Neural progenitor cell (in vitro differentiated cells): ENCODE measurements at regions not wholly inside any gene's neighbourhood (a gene's known extent, or its start where the extent isn't known, plus 50 kb on each side); places are given as distances from the start of the nearest gene placed in this dataset.
A peak's percentile ranks its signal among the peaks of the same experiment; 100 is the strongest.

Source experiments
- DNase-seq: peaks from one replicate; pipeline ENCODE4 v3.0.0-alpha.2; 2016; ENCODE audit warnings: low spot score
- H2AFZ ChIP-seq: fragments of 200-600 bp; sonication (generic); replicated peaks from 2 replicates; pipeline ENCODE4 v1.6.1; 2016; ENCODE audit warnings: antibody characterized with exemption
- H3F3A ChIP-seq: fragments of 200-600 bp; sonication (generic); 2 replicates; pipeline ENCODE4 v1.6.1; 2016; ENCODE audit warnings: antibody characterized with exemption, low read depth
- H3K27ac ChIP-seq: fragments of 200-600 bp; sonication (generic); 2 replicates; pipeline ENCODE4 v1.5.1; 2016; ENCODE audit warnings: mild to moderate bottlenecking
- H3K27me3 ChIP-seq: fragments of 200-600 bp; sonication (generic); 2 replicates; pipeline ENCODE4 v1.6.1; 2016; ENCODE audit warnings: mild to moderate bottlenecking, moderate library complexity
- H3K36me3 ChIP-seq: fragments of 200-600 bp; sonication (generic); 2 replicates; pipeline ENCODE4 v1.5.1; 2016
- H3K4me1 ChIP-seq: fragments of 200-600 bp; sonication (generic); 2 replicates; pipeline ENCODE4 v1.6.1; 2016; ENCODE audit warnings: mixed run types
- H3K4me2 ChIP-seq: fragments of 200-600 bp; sonication (generic); 2 replicates; pipeline ENCODE4 v1.6.1; 2016
- H3K4me3 ChIP-seq: fragments of 200-600 bp; sonication (generic); 2 replicates; pipeline ENCODE4 v1.5.1; 2016
- H3K79me2 ChIP-seq: fragments of 200-600 bp; sonication (generic); 2 replicates; pipeline ENCODE4 v1.6.1; 2016; ENCODE audit warnings: low read depth
- H3K9ac ChIP-seq: fragments of 200-600 bp; sonication (generic); 2 replicates; pipeline ENCODE4 v1.6.1; 2016
- H3K9me3 ChIP-seq: fragments of 200-600 bp; sonication (generic); 2 replicates; pipeline ENCODE4 v1.5.1; 2016; ENCODE audit warnings: low read depth
- H4K20me1 ChIP-seq: fragments of 200-600 bp; sonication (generic); 2 replicates; pipeline ENCODE4 v1.6.1; 2016; ENCODE audit warnings: low read depth
- H3K27ac Mint-ChIP-seq: 3 replicates; pipeline ENCODE4 v1.8.0; 2021; ENCODE audit warnings: mixed read lengths
- H3K27me3 Mint-ChIP-seq: 2 replicates; pipeline ENCODE4 v1.8.0; 2022; ENCODE audit warnings: low read depth, mild to moderate bottlenecking, inconsistent platforms, moderate library complexity, mixed read lengths; ENCODE audit not compliant: insufficient read depth
- H3K36me3 Mint-ChIP-seq: 3 replicates; pipeline ENCODE4 v1.8.0; 2021; ENCODE audit warnings: mixed read lengths
- H3K4me1 Mint-ChIP-seq: 3 replicates; pipeline ENCODE4 v1.8.0; 2021; ENCODE audit warnings: mixed read lengths
- H3K4me3 Mint-ChIP-seq: 3 replicates; pipeline ENCODE4 v1.8.0; 2021; ENCODE audit warnings: mild to moderate bottlenecking, moderate library complexity, mixed read lengths
- H3K9me3 Mint-ChIP-seq: 3 replicates; pipeline ENCODE4 v1.8.0; 2020; ENCODE audit warnings: mixed read lengths
- CTCF ChIP-seq: fragments of 200-600 bp; sonication (generic); IDR thresholded peaks from 2 replicates; pipeline ENCODE4 v1.5.1; 2017; ENCODE audit warnings: antibody characterized with exemption, mild to moderate bottlenecking
- EZH2 ChIP-seq: fragments of 200-600 bp; sonication (generic); IDR thresholded peaks from 2 replicates; pipeline ENCODE4 v1.6.1; 2017; ENCODE audit warnings: antibody characterized with exemption, mild to moderate bottlenecking, moderate library complexity
- EZH2phosphoT487 ChIP-seq: fragments of 200-600 bp; sonication (generic); IDR thresholded peaks from 2 replicates; pipeline ENCODE4 v1.6.1; 2017; ENCODE audit warnings: antibody characterized with exemption

GRCh38 chrX:81489987-81490386 lies 288.1 kb downstream of the SH3BGRL start:
- H3K4me3 ChIP-seq = no peak overlapping the region
- H3K27ac Mint-ChIP-seq = no peak overlapping the region
- no peak overlapping the region for H2AFZ ChIP-seq
- no peak for DNase-seq
- H3K9ac ChIP-seq = no peak overlapping the region
- no peaks in the 10 kb centered on the region for H3K36me3 ChIP-seq
- no peaks in the 10 kb centered on the region for H3K27me3 ChIP-seq
- H3K27me3 Mint-ChIP-seq = no peaks in the 10 kb centered on the region
- H3K4me2 ChIP-seq = no peak overlapping the region
- no peaks in the 10 kb centered on the region for H3K9me3 Mint-ChIP-seq
- no peaks in the 10 kb centered on the region for H3K4me1 Mint-ChIP-seq
- no peaks in the 10 kb centered on the region for H3F3A ChIP-seq
- no peaks in the 10 kb centered on the region for H3K79me2 ChIP-seq
- H3K4me1 ChIP-seq = no peaks in the 10 kb centered on the region
- TF ChIP-seq EZH2phosphoT487 (no peak), EZH2 (no peak), CTCF (peak; percentile 36)
- no peaks in the 10 kb centered on the region for H3K9me3 ChIP-seq
- no peaks in the 10 kb centered on the region for H3K36me3 Mint-ChIP-seq
- no peak overlapping the region for H3K4me3 Mint-ChIP-seq
- no peak overlapping the region for H3K27ac ChIP-seq
- H4K20me1 ChIP-seq = no peaks in the 10 kb centered on the region

- Histone ChIP-seq H3K9me3 (peaks cover 11% of the 10 kb centered on the region), H3K27ac (no peak overlapping the region), H3K4me3 (no peak overlapping the region), H4K20me1 (no peaks in the 10 kb centered on the region), H3K9ac (no peak overlapping the region), H3K4me2 (no peak overlapping the region), H2AFZ (no peak overlapping the region), H3K4me1 (no peaks in the 10 kb centered on the region), H3K27me3 (no peaks in the 10 kb centered on the region), H3K79me2 (no peaks in the 10 kb centered on the region), H3K36me3 (no peaks in the 10 kb centered on the region), H3F3A (no peaks in the 10 kb centered on the region)
- H3K9me3 Mint-ChIP-seq = no peaks in the 10 kb centered on the region
- peaks cover 2% of the 10 kb centered on the region for H3K27me3 Mint-ChIP-seq
- no peak overlapping the region for H3K27ac Mint-ChIP-seq
- H3K4me3 Mint-ChIP-seq = no peak overlapping the region
- TF ChIP-seq CTCF (no peak), EZH2 (no peak), EZH2phosphoT487 (no peak)
- no peaks in the 10 kb centered on the region for H3K36me3 Mint-ChIP-seq
- no peaks in the 10 kb centered on the region for H3K4me1 Mint-ChIP-seq
- no peak for DNase-seq
Measured at GRCh38 chrX:81527881-81528440, 326.1 kb downstream of the SH3BGRL start.

GRCh38 chrX:81537723-81538122 lies 335.8 kb downstream of the SH3BGRL start:
- no peaks in the 10 kb centered on the region for H3K4me1 Mint-ChIP-seq
- H3K9me3 Mint-ChIP-seq = peaks cover 6% of the 10 kb centered on the region

More at GRCh38 chrX:81537723-81538122, 335.8 kb downstream of the SH3BGRL start:
- Histone ChIP-seq H3K9me3 (peaks cover 3% of the 10 kb centered on the region), H3K9ac (no peak overlapping the region), H3K27me3 (no peaks in the 10 kb centered on the region), H3K79me2 (no peaks in the 10 kb centered on the region), H3K4me1 (no peaks in the 10 kb centered on the region), H4K20me1 (no peaks in the 10 kb centered on the region), H3K27ac (no peak overlapping the region), H3K4me3 (no peak overlapping the region), H3K36me3 (no peaks in the 10 kb centered on the region), H3K4me2 (no peak overlapping the region), H2AFZ (no peak overlapping the region), H3F3A (no peaks in the 10 kb centered on the region)
- H3K36me3 Mint-ChIP-seq = no peaks in the 10 kb centered on the region
- no peak overlapping the region for H3K4me3 Mint-ChIP-seq
- peaks cover 2% of the 10 kb centered on the region for H3K27me3 Mint-ChIP-seq
- no peak for DNase-seq
- H3K27ac Mint-ChIP-seq = no peak overlapping the region
- no peak for TF ChIP-seq CTCF
- TF ChIP-seq EZH2 = no peak
- TF ChIP-seq EZH2phosphoT487 = no peak
